Prostate gland (tissue), 2 donors: ENCODE measurements at regions not wholly inside any gene's neighbourhood (a gene's known extent, or its start where the extent isn't known, plus 50 kb on each side); places are given as distances from the start of the nearest gene placed in this dataset.

Source experiments
- DNase-seq: peaks from one replicate; pipeline ENCODE4 v3.0.0-alpha.2; 2019; ENCODE audit warnings: low spot score
- H3K27ac ChIP-seq, 2 donors: fragments of 200-600 bp; sonication (generic); 2 replicates each; pipeline ENCODE4 v1.5.1; 2017 to 2019
- H3K27me3 ChIP-seq: fragments of 200-600 bp; sonication (generic); replicated peaks from 2 replicates; pipeline ENCODE4 v1.5.1; 2019; ENCODE audit not compliant: insufficient read depth
- H3K36me3 ChIP-seq, 2 donors: fragments of 200-600 bp; sonication (generic); 1 replicate in 1 of 2; 2 replicates in 1 of 2; pipeline versions ENCODE4 v1.5.1 to v1.8.1; 2017 to 2019
- H3K4me1 ChIP-seq: fragments of 200-600 bp; sonication (generic); replicated peaks from 2 replicates; pipeline ENCODE4 v1.5.1; 2019
- H3K4me3 ChIP-seq, 2 donors: fragments of 200-600 bp; sonication (generic); 2 replicates each; pipeline ENCODE4 v1.5.1; 2017 to 2019
- H3K9me3 ChIP-seq: fragments of 200-600 bp; sonication (generic); 2 replicates; pipeline ENCODE4 v1.5.1; 2017
- POLR2A ChIP-seq: fragments of 450-650 bp; IDR thresholded peaks from one replicate; pipeline ENCODE4 v1.6.1; 2016; ENCODE audit warnings: antibody characterized with exemption, mild to moderate bottlenecking
- POLR2AphosphoS5 ChIP-seq: sonication (generic); formaldehyde crosslinking; IDR thresholded peaks from one replicate; pipeline ENCODE4 v1.6.1; 2017; ENCODE audit warnings: antibody characterized with exemption
- WGBS: methylation state at CpG from one replicate; pipeline ENCODE4 v1.1.5; 2018; 5-methylcytosine and 5-hydroxymethylcytosine counted together
- intact Hi-C: fragments of 100-400 bp; cut with DNase I; formaldehyde crosslinking; loops from one replicate; pipeline ENCODE4 v1.14.2; 2022
- TF ChIP-seq, protein P1 (sequence below), 4 experiments: fragments of 200-600 bp in 2 of 4; fragments of 450-650 bp in 2 of 4; sonication (generic) in 2 of 4; IDR thresholded peaks; 1 replicate in 3 of 4; 2 replicates in 1 of 4; pipeline ENCODE4 v1.5.1; 2016 to 2019; ENCODE audit warnings: antibody characterized with exemption in 4 of 4, mild to moderate bottlenecking in 2 of 4, moderate library complexity in 2 of 4

DNA sequence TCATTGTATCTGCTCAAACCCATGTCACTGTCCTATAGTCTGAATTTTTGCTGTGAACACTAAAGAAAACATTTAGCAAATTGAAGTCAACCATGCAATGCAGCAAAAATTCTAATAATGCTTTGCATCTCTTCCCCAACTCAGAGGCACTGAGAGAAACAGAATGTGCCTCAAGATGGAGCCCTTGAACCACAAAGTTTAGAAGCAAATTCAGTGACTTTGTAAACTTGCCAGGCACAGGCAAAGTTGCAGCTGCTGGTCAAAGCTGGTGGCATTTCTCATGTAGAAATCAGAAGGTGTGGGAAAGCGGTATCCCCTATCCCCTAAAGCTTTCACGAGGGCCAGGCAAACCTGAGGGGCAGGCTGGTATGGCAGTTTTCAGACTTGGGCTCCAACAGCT, 121.7 kb upstream of the DIPK2B start:
- H3K27me3 ChIP-seq = no peaks in the 10 kb centered on the region
- intact Hi-C loops = loop anchor here (10.0 kb wide), 3 partner anchors 192 to 1082 kb away; no protein-coding TSS in a partner anchor
- WGBS = 0% methylated on average over 2 of the region's 2 CpGs
- no peaks in the 10 kb centered on the region for H3K4me1 ChIP-seq
- TF ChIP-seq, protein P1, sequence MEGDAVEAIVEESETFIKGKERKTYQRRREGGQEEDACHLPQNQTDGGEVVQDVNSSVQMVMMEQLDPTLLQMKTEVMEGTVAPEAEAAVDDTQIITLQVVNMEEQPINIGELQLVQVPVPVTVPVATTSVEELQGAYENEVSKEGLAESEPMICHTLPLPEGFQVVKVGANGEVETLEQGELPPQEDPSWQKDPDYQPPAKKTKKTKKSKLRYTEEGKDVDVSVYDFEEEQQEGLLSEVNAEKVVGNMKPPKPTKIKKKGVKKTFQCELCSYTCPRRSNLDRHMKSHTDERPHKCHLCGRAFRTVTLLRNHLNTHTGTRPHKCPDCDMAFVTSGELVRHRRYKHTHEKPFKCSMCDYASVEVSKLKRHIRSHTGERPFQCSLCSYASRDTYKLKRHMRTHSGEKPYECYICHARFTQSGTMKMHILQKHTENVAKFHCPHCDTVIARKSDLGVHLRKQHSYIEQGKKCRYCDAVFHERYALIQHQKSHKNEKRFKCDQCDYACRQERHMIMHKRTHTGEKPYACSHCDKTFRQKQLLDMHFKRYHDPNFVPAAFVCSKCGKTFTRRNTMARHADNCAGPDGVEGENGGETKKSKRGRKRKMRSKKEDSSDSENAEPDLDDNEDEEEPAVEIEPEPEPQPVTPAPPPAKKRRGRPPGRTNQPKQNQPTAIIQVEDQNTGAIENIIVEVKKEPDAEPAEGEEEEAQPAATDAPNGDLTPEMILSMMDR (IDR thresholded peaks at IDR 0.05) = peak in 2 of 4 experiments; percentile 37 to 49
- no peak for TF ChIP-seq POLR2A
- H3K36me3 ChIP-seq = no peaks in the 10 kb centered on the region
- no peak overlapping the region for H3K4me3 ChIP-seq
- DNase-seq = peak; percentile 41
- H3K27ac ChIP-seq = no peak overlapping the region
- no peaks in the 10 kb centered on the region for H3K9me3 ChIP-seq

DNA sequence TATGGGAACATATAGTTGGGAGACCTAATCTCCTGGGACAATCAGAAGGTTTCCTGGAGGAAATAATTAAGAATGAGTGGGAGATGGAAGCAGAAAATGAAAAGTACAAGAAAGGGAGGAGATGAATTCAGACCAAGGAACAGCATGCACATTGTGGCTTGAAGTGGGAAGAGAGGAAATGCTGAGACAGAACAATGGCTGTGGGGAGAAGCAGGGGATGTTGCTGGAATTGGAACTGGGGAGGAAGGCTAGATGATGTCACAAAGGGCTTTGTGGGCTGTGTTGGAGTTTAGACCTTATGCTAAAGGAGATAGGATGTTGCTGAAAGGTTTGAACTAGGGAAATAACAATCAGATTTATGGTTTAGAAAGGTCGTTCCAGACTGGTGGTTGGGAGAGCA, 119.5 kb upstream of the DIPK2B start:
- intact Hi-C loops = loop anchor here (10.0 kb wide), 3 partner anchors 195 to 1085 kb away; no protein-coding TSS in a partner anchor
- Histone ChIP-seq H3K36me3 (no peaks in the 10 kb centered on the region), H3K4me1 (no peaks in the 10 kb centered on the region), H3K4me3 (no peak overlapping the region), H3K9me3 (no peaks in the 10 kb centered on the region), H3K27ac (no peak overlapping the region), H3K27me3 (no peaks in the 10 kb centered on the region)
- no peak for DNase-seq
- 60% methylated on average over 1 of the region's 1 CpG for WGBS
- TF ChIP-seq, protein P1 (IDR thresholded peaks at IDR 0.05) = no peak
- TF ChIP-seq POLR2AphosphoS5 (no peak), POLR2A (no peak)

DNA sequence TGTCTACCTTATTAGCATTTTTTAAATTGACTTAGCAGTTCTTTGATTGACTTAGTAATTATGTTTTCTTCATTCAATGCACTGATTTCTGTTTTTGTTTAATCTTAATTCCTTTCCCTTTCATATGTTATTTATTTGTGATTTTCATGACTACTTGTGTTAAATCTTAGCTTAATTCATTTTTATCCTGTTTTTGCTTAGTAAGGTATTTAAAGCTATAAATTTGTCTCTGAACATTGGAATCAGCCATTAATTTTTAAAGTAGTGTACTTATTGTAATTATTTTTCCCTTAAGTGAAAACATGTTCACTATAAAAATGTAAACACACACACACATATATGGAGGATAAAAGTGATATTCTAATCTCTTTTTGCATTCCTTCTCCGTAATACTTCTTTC, 109.1 kb upstream of the DIPK2B start:
- H3K36me3 ChIP-seq = no peaks in the 10 kb centered on the region

DNA sequence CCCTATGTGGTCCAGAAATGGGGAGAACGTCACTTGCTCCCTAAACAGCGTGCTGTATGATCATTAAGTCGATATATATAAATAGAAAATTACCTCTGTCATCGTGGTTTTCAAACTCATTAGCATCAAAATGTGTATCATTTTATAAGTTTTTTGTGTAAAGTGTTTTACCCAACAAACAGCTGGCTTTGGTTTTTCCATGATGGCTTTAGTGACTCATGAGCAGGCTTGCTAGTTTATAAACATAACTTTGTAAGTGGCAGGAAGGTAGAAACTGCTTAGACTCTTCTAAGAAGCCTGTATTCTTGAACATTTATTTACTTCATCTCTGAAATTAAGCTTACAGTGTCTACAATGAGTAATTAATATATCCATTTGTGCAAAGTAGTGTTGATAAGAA, 108.4 kb upstream of the DIPK2B start:
- no peaks in the 10 kb centered on the region for H3K36me3 ChIP-seq
- H3K27ac ChIP-seq = no peak overlapping the region
- H3K27me3 ChIP-seq = no peaks in the 10 kb centered on the region
- TF ChIP-seq POLR2AphosphoS5 (no peak), POLR2A (no peak)
- TF ChIP-seq, protein P1 (IDR thresholded peaks at IDR 0.05) = no peak
- H3K4me1 ChIP-seq = no peaks in the 10 kb centered on the region
- WGBS = 92% methylated on average over 4 of the region's 4 CpGs
- intact Hi-C loops = no loop called here
- DNase-seq = no peak
- H3K4me3 ChIP-seq = no peak overlapping the region
- no peaks in the 10 kb centered on the region for H3K9me3 ChIP-seq

More for the DNA sequence above, 109.1 kb upstream of the DIPK2B start:
- WGBS = 100% methylated on average over 1 of the region's 1 CpG
- intact Hi-C loops = no loop called here
- Histone ChIP-seq H3K9me3 (no peaks in the 10 kb centered on the region), H3K4me3 (no peak overlapping the region), H3K4me1 (no peaks in the 10 kb centered on the region), H3K27me3 (no peaks in the 10 kb centered on the region), H3K27ac (no peak overlapping the region)
- TF ChIP-seq POLR2AphosphoS5 = no peak
- TF ChIP-seq, protein P1 (IDR thresholded peaks at IDR 0.05) = no peak
- no peak for TF ChIP-seq POLR2A
- DNase-seq = no peak

DNA sequence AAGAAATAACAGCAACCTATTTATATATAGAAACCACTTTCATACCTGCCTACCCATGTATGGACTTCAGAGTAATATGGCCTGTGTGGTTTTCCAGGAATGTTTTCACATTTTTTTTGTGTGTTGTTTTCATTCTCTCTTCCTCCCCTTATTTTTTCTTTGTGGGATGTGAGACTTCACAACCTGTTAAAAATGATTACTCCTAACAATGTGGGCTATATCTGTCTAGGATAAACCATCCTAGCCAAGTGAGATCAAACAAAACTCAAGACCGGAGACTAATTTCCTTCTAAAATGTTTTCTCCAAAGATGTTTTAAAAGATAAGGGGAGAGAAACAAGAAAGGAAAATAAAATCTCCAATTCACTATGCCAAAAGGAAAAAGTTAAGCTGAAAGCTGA, 106.1 kb upstream of the DIPK2B start:
- no peaks in the 10 kb centered on the region for H3K4me1 ChIP-seq
- no peak overlapping the region for H3K4me3 ChIP-seq
- H3K27me3 ChIP-seq = no peaks in the 10 kb centered on the region
- TF ChIP-seq POLR2AphosphoS5 (no peak), POLR2A (no peak)
- TF ChIP-seq, protein P1 (IDR thresholded peaks at IDR 0.05) = no peak
- 14% methylated on average over 1 of the region's 1 CpG for WGBS
- intact Hi-C loops = no loop called here
- no peak for DNase-seq
- H3K36me3 ChIP-seq = no peaks in the 10 kb centered on the region
- no peaks in the 10 kb centered on the region for H3K9me3 ChIP-seq
- H3K27ac ChIP-seq = no peak overlapping the region
